Spleen (tissue), 11 donors: ENCODE measurements at regions not wholly inside any gene's neighbourhood (a gene's known extent, or its start where the extent isn't known, plus 50 kb on each side); places are given as distances from the start of the nearest gene placed in this dataset.

Experiments
- DNase-seq: peaks from one replicate; pipeline ENCODE4 v3.0.0-alpha.2; 2020
- H3K27ac ChIP-seq, 8 donors: fragments of 200-600 bp; sonication (generic) in 7 of 8; 1 replicate in 4 of 8; 2 replicates in 4 of 8; pipeline versions ENCODE4 v1.5.0 to v1.8.0; 2016 to 2021; ENCODE audit warnings: inconsistent platforms in 4 of 8, mild to moderate bottlenecking in 4 of 8, moderate library complexity in 1 of 8
- H3K27me3 ChIP-seq, 7 donors: fragments of 200-600 bp; sonication (generic) in 6 of 7; replicated peaks in 1 of 7; 1 replicate in 4 of 7; 2 replicates in 3 of 7; pipeline versions ENCODE4 v1.5.0 to v1.8.0; 2016 to 2021; ENCODE audit warnings: inconsistent platforms in 3 of 7, mild to moderate bottlenecking in 1 of 7
- H3K36me3 ChIP-seq, 6 donors: fragments of 200-600 bp; sonication (generic) in 5 of 6; 1 replicate in 4 of 6; 2 replicates in 2 of 6; pipeline versions ENCODE4 v1.5.0 to v1.8.0; 2016 to 2021; ENCODE audit warnings: inconsistent platforms in 2 of 6
- H3K4me1 ChIP-seq, 6 donors: fragments of 200-600 bp; sonication (generic) in 5 of 6; 1 replicate in 3 of 6; 2 replicates in 3 of 6; pipeline versions ENCODE4 v1.5.0 to v1.8.0; 2016 to 2021; ENCODE audit warnings: inconsistent platforms in 3 of 6
- H3K4me3 ChIP-seq, 8 donors: fragments of 200-600 bp; sonication (generic) in 7 of 8; 1 replicate in 4 of 8; 2 replicates in 4 of 8; pipeline versions ENCODE4 v1.5.0 to v1.8.0; 2016 to 2021; ENCODE audit warnings: inconsistent platforms in 4 of 8, mild to moderate bottlenecking in 4 of 8, moderate library complexity in 2 of 8
- H3K9me3 ChIP-seq, 8 donors: fragments of 200-600 bp; sonication (generic) in 7 of 8; 1 replicate in 4 of 8; 2 replicates in 4 of 8; pipeline versions ENCODE4 v1.5.0 to v1.8.0; 2016 to 2021; ENCODE audit warnings: inconsistent platforms in 4 of 8
- CTCF ChIP-seq, 11 experiments: fragments of 200-600 bp in 7 of 11; fragments of 450-650 bp in 4 of 11; sonication (generic) in 4 of 11; IDR thresholded peaks in 8 of 11; conservative IDR thresholded peaks in 3 of 11; 1 replicate in 7 of 11; 2 replicates in 4 of 11; pipeline versions ENCODE4 v1.4.0 to v1.8.0; 2016 to 2021; ENCODE audit warnings: antibody characterized with exemption in 11 of 11, inconsistent platforms in 4 of 11, mild to moderate bottlenecking in 1 of 11
- POLR2A ChIP-seq, 3 donors: fragments of 450-650 bp; IDR thresholded peaks; one replicate each; pipeline ENCODE4 v1.5.1; 2017; ENCODE audit warnings: antibody characterized with exemption in 3 of 3, mild to moderate bottlenecking in 1 of 3
- POLR2AphosphoS5 ChIP-seq, 3 donors: sonication (generic); formaldehyde crosslinking; IDR thresholded peaks; one replicate each; pipeline ENCODE4 v1.5.1; 2017; ENCODE audit warnings: antibody characterized with exemption in 3 of 3
- WGBS, 5 donors: extraction: QIAGEN DNeasy Blood & Tissue Kit in 3 of 5; methylation state at CpG; one replicate each; pipeline versions ENCODE4 v1.1.5 to v1.1.7; 2013 to 2018; 5-methylcytosine and 5-hydroxymethylcytosine counted together
- intact Hi-C: fragments of 100-400 bp; cut with DNase I; formaldehyde crosslinking; loops from one replicate; pipeline ENCODE4 v1.15.0; 2023; ENCODE audit warnings: low total_unique reads
- donor health status: healthy with polysubstance abuse.
- donor health status: DM: no; HTN: no; CAD: no; lungs with moderate emphysema.
- donor health status: DM: no; HTN: no; CAD: no.
- donor health status: Bipolar disorder and iron deficiency.
- donor health status: healthy.
- donor health status: DM: no; HTN: no; CAD: no.
- donor health status: DM: yes; HTN: yes; CAD: no.

GRCh38 chr6:140353536-140353935 lies 979.1 kb upstream of the CITED2 start:
- DNase-seq = no peak
- no peak overlapping the region for H3K27ac ChIP-seq
- H3K9me3 ChIP-seq = no peaks in the 10 kb centered on the region
- H3K4me1 ChIP-seq = no peaks in the 10 kb centered on the region
- no peak overlapping the region for H3K4me3 ChIP-seq
- 76 to 95% (median 80%) methylated on average over 1 of the region's 1 CpG for WGBS, 5 donors
- TF ChIP-seq CTCF (IDR thresholded peaks at IDR 0.05 in 8 of 11, conservative IDR thresholded peaks at IDR 0.05 in 3 of 11) = no peak
- TF ChIP-seq POLR2AphosphoS5 (IDR thresholded peaks at IDR 0.05) = no peak
- TF ChIP-seq POLR2A (IDR thresholded peaks at IDR 0.05) = no peak
- H3K27me3 ChIP-seq = no peaks in the 10 kb centered on the region
- intact Hi-C loops = no loop called here
- H3K36me3 ChIP-seq = no peaks in the 10 kb centered on the region

- TF ChIP-seq CTCF (IDR thresholded peaks at IDR 0.05 in 8 of 11, conservative IDR thresholded peaks at IDR 0.05 in 3 of 11) (no peak), POLR2AphosphoS5 (IDR thresholded peaks at IDR 0.05) (no peak), POLR2A (IDR thresholded peaks at IDR 0.05) (no peak)
- 43 to 56% (median 45%) methylated on average over 5 of the region's 5 CpGs for WGBS, 5 donors
- Histone ChIP-seq H3K9me3 (no peaks in the 10 kb centered on the region), H3K4me1 (no peaks in the 10 kb centered on the region), H3K36me3 (no peaks in the 10 kb centered on the region), H3K27me3 (no peaks in the 10 kb centered on the region), H3K27ac (peak overlapping the region in 4 of 8 donors; percentile 8 to 49 (median 40)), H3K4me3 (no peak overlapping the region)
- intact Hi-C loops = no loop called here
- DNase-seq = no peak
These were observed 972.0 kb upstream of the CITED2 start for GRCh38 chr6:140346428-140346827.

GRCh38 chr6:140345935-140346334 lies 971.5 kb upstream of the CITED2 start:
- no peak for TF ChIP-seq POLR2AphosphoS5 (IDR thresholded peaks at IDR 0.05)
- no peak for TF ChIP-seq CTCF (IDR thresholded peaks at IDR 0.05 in 8 of 11, conservative IDR thresholded peaks at IDR 0.05 in 3 of 11)
- no peak for TF ChIP-seq POLR2A (IDR thresholded peaks at IDR 0.05)
- Histone ChIP-seq H3K4me1 (no peaks in the 10 kb centered on the region), H3K27me3 (no peaks in the 10 kb centered on the region), H3K4me3 (no peak overlapping the region), H3K27ac (peak overlapping the region in 4 of 8 donors; percentile 8 to 49 (median 40)), H3K36me3 (no peaks in the 10 kb centered on the region), H3K9me3 (peaks cover 0 to 2% (median 0%) of the 10 kb centered on the region in 8 donors)
- intact Hi-C loops = no loop called here
- DNase-seq = no peak
- WGBS, 5 donors = 57 to 79% (median 71%) methylated on average over 3 of the region's 3 CpGs

GRCh38 chr6:140344142-140344913 lies 969.9 kb upstream of the CITED2 start:
- no peaks in the 10 kb centered on the region for H3K27me3 ChIP-seq
- DNase-seq = no peak
- H3K9me3 ChIP-seq = peaks cover 0 to 15% (median 0%) of the 10 kb centered on the region in 8 donors
- 88 to 97% (median 91%) methylated on average over 1 of the region's 1 CpG for WGBS, 5 donors
- H3K4me3 ChIP-seq = no peak overlapping the region
- no peak overlapping the region for H3K27ac ChIP-seq
- no peaks in the 10 kb centered on the region for H3K4me1 ChIP-seq
- no peak for TF ChIP-seq POLR2AphosphoS5 (IDR thresholded peaks at IDR 0.05)
- no peak for TF ChIP-seq CTCF (IDR thresholded peaks at IDR 0.05 in 8 of 11, conservative IDR thresholded peaks at IDR 0.05 in 3 of 11)
- TF ChIP-seq POLR2A (IDR thresholded peaks at IDR 0.05) = no peak
- intact Hi-C loops = no loop called here
- H3K36me3 ChIP-seq = no peaks in the 10 kb centered on the region
